Immature natural killer cell (primary cell): ENCODE measurements at regions not wholly inside any gene's neighbourhood (a gene's known extent, or its start where the extent isn't known, plus 50 kb on each side); places are given as distances from the start of the nearest gene placed in this dataset.
A peak's percentile ranks its signal among the peaks of the same experiment; 100 is the strongest.

ENCODE experiments used
- DNase-seq, 3 donors: peaks; one replicate each; pipeline ENCODE4 v3.0.0; 2022; ENCODE audit warnings: mixed read lengths in 1 of 3
- H3K27ac Mint-ChIP-seq, 6 donors: one replicate each; pipeline ENCODE4 v1.8.0; 2020; ENCODE audit warnings: mixed read lengths in 6 of 6, mild to moderate bottlenecking in 5 of 6, inconsistent platforms in 4 of 6, moderate library complexity in 3 of 6
- H3K27me3 Mint-ChIP-seq, 3 donors: one replicate each; pipeline ENCODE4 v1.8.0; 2020 to 2021; ENCODE audit warnings: low read depth in 3 of 3, mild to moderate bottlenecking in 3 of 3, mixed read lengths in 3 of 3, moderate library complexity in 3 of 3, inconsistent platforms in 1 of 3
- H3K36me3 Mint-ChIP-seq, 3 donors: one replicate each; pipeline ENCODE4 v1.8.0; 2020; ENCODE audit warnings: mixed read lengths in 3 of 3, inconsistent platforms in 2 of 3, mild to moderate bottlenecking in 2 of 3
- H3K4me1 Mint-ChIP-seq, 2 donors: one replicate each; pipeline ENCODE4 v1.8.0; 2020; ENCODE audit warnings: inconsistent platforms in 2 of 2, mild to moderate bottlenecking in 2 of 2, mixed read lengths in 2 of 2, moderate library complexity in 1 of 2
- H3K4me3 Mint-ChIP-seq, 5 donors: one replicate each; pipeline ENCODE4 v1.8.0; 2020; ENCODE audit warnings: mild to moderate bottlenecking in 5 of 5, mixed read lengths in 5 of 5, inconsistent platforms in 3 of 5, moderate library complexity in 3 of 5
- H3K9me3 Mint-ChIP-seq, 6 donors: one replicate each; pipeline ENCODE4 v1.8.0; 2020; ENCODE audit warnings: mild to moderate bottlenecking in 6 of 6, mixed read lengths in 6 of 6, inconsistent platforms in 4 of 6, moderate library complexity in 3 of 6

DNA sequence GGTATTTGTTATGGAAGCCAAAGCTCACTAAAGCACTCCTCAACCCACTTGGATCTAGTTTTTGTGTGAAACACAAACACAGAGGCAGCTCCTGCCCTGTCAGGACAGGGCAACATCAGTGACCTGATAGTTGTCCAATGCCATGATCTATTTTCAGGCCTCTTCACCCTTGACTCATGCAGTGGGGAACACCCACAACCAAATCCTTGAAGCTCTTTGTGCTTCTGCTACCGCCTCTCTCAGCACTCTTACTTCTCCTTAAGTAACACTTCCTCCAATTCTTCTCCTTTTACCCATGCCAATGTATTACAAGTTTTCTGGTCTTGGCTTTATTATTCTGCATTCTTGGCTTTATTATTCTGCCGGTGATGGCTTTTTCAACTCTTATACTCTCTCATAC lies 425.3 kb downstream of the INHBA start:
- Mint-ChIP-seq H3K27me3 (peaks cover 0 to 2% (median 2%) of the 10 kb centered on the region in 3 donors), H3K9me3 (peaks cover 3 to 28% (median 5%) of the 10 kb centered on the region in 6 donors), H3K4me1 (no peaks in the 10 kb centered on the region), H3K36me3 (peaks cover 0 to 3% (median 3%) of the 10 kb centered on the region in 3 donors), H3K27ac (no peak overlapping the region), H3K4me3 (no peak overlapping the region)
- DNase-seq = no peak

DNA sequence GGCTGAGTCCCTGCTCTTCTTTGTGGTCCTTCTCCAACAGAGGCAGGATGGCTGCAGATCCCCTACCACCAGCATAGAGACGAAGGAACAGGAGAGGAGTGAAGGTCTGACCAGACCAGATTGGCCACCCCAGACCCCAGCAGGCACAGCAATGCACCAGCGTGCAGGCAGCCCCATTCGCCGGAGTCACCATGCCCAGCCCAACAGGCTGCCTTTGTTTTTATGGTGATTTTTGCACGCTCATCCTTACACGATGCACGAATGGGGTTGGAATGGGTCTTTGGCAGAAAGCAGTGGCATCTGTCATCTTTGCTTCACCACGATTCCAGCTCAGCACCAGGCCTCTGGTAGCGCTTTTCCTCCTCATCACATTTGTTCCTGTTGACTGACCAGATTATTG lies 427.6 kb downstream of the INHBA start:
- H3K36me3 Mint-ChIP-seq = no peaks in the 10 kb centered on the region
- H3K27ac Mint-ChIP-seq = no peak overlapping the region
- no peak for DNase-seq
- H3K4me3 Mint-ChIP-seq = no peak overlapping the region
- H3K4me1 Mint-ChIP-seq = no peaks in the 10 kb centered on the region
- peaks cover 2 to 19% (median 3%) of the 10 kb centered on the region in 6 donors for H3K9me3 Mint-ChIP-seq
- H3K27me3 Mint-ChIP-seq = no peaks in the 10 kb centered on the region

DNA sequence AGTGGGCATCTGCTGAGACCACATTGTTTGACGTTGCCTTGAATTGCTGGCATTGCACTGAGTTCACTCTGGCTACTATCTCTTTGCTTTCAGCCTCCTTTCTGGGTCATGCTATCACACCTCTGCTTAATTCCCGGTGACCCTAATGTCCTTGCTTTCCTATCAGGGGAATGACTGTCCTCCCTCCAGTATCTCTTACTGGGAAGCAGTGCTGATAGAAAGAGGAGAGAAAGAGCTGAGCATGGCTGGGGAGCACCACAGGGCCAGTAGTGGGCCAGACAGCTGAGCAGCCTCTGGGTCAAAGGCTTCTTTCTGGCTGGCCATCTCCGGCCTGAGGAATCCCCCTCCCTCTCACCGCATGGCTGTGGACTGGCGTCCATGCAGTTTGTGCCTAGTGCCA lies 428.7 kb downstream of the INHBA start:
- H3K4me3 Mint-ChIP-seq = no peak overlapping the region
- no peak for DNase-seq
- no peaks in the 10 kb centered on the region for H3K27me3 Mint-ChIP-seq
- H3K9me3 Mint-ChIP-seq = peaks cover 2 to 19% (median 3%) of the 10 kb centered on the region in 6 donors
- H3K27ac Mint-ChIP-seq = no peak overlapping the region
- H3K4me1 Mint-ChIP-seq = no peaks in the 10 kb centered on the region
- H3K36me3 Mint-ChIP-seq = no peaks in the 10 kb centered on the region

DNA sequence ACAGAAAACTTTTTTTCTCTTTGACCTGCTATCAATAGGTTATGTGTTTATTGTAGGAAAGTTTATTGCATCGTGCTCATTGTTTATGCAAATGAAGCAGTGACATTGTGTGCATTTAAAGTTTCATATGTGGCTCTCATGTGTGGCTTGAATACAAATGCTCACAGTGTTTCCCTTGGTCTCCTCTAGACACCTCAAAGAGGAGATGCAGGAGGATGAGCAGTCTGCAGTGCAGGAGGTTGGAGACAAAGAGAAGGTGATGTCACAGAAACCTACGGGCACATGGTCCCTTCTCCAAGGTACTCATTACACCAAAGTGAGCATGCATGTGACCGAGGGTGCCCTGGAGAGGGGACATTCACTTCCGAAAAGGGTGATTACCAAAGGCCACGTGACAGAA lies 430.2 kb downstream of the INHBA start:
- Mint-ChIP-seq H3K36me3 (no peaks in the 10 kb centered on the region), H3K9me3 (peaks cover 2 to 14% (median 5%) of the 10 kb centered on the region in 6 donors), H3K27ac (no peak overlapping the region), H3K4me3 (no peak overlapping the region), H3K4me1 (no peaks in the 10 kb centered on the region), H3K27me3 (no peaks in the 10 kb centered on the region)
- no peak for DNase-seq

DNA sequence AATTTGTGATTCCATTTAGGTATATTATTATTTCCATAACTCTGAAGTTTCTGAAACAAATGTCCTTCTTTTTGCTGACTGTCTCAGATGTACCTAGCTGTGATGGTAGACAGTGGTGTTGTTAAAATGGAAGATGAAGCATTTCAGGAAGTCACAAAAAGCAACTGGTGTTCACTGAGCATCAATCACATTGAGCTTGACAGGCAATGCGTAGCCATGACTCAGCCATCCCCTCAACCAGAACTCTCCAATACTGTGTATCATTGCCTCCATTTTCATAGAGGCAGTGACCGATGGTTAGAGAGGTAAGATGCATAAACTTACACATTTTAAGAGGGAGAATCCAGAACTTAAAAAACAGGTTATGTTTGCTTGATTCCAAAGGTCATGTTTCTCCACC lies 434.0 kb downstream of the INHBA start:
- Mint-ChIP-seq H3K36me3 (no peaks in the 10 kb centered on the region), H3K27me3 (no peaks in the 10 kb centered on the region), H3K9me3 (peaks cover 0 to 16% (median 7%) of the 10 kb centered on the region in 6 donors), H3K4me1 (no peaks in the 10 kb centered on the region), H3K27ac (no peak overlapping the region), H3K4me3 (no peak overlapping the region)
- DNase-seq = no peak

DNA sequence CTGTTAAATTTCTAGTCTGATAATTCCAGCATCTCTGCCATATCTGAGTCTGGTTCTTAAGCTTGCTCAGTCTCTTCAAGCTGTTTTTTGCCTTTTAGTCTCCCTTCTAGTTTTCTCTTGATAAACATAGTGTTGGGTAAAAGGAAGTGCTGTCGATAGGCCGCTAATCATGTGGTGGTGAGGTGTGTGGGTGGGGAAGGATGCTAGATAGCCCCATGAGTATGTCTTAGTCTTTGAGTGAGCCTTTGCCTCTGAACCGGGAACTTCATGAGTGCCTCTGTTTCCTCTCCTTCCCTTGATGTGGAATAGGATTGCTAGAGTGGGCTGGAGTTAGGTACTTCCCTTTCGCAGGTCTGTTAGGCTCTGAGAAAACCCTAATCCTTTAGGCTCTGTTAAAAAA lies 441.8 kb downstream of the INHBA start:
- Mint-ChIP-seq H3K27me3 (peaks cover 0 to 2% (median 0%) of the 10 kb centered on the region in 3 donors), H3K36me3 (no peaks in the 10 kb centered on the region), H3K9me3 (peaks cover 3 to 22% (median 6%) of the 10 kb centered on the region in 6 donors), H3K27ac (no peak overlapping the region), H3K4me1 (no peaks in the 10 kb centered on the region), H3K4me3 (no peak overlapping the region)
- DNase-seq = no peak

DNA sequence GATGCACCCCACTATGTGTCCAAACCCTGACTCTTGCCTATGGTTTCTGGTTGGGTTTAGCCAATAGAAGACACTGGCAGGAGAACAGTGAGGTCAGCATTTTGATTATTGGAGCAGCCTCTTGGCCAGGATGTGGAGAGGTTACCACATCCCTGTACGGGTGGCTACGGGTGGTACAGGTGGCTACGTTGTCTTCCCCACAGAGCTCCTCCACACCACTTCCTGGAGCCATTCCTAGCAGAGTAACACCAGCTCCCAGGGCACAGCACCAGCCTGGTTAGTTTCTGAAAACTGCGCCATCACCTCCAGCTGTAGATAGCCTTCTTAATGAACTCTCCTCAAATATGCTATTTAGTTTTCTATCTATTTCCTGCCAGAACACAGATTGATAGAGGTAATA lies 445.2 kb downstream of the INHBA start:
- Mint-ChIP-seq H3K4me3 (no peak overlapping the region), H3K9me3 (peaks cover 2 to 29% (median 6%) of the 10 kb centered on the region in 6 donors), H3K27me3 (peaks cover 0 to 2% (median 1%) of the 10 kb centered on the region in 3 donors), H3K4me1 (no peaks in the 10 kb centered on the region), H3K27ac (no peak overlapping the region), H3K36me3 (no peaks in the 10 kb centered on the region)
- peak in 1 of 3 donors; percentile 2 for DNase-seq

DNA sequence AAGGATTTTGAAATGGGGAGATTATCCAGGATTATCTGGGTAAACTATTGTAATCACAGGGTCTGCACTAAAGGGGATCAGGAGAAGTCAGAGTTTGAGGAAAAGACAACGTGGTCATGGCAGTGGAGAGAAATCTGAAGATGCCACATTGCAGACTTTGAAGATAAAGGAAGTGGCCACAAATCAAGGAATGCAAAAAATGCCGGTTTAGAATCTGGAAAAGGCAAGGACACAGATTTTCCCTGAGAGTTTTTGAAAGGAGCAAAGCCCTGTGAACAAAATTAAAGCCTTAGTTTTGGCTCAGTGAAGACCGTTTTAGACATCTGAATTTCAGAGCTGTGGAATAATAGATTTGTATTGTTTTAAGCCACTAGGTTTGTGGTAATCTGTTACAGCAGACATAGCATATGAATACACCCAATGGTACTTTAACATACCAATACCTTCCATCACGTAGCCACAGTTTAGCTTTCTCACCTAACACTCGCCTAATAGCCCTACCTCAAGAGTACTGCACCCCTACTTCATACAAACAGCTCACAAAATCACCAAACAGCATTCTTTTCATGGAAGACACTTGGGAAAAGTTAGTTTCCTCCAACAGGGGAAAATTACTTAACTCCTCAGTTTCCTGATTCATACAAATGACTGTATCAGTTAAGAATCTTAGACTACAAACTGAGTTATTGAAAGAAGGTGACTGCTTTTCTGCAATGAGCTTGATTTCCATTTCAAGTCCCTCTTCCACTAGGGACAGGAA lies 446.5 kb downstream of the INHBA start:
- Mint-ChIP-seq H3K27me3 (peaks cover 0 to 3% (median 2%) of the 10 kb centered on the region in 3 donors), H3K27ac (no peak overlapping the region), H3K9me3 (peaks cover 2 to 29% (median 7%) of the 10 kb centered on the region in 6 donors), H3K36me3 (no peaks in the 10 kb centered on the region), H3K4me3 (no peak overlapping the region), H3K4me1 (no peaks in the 10 kb centered on the region)
- no peak for DNase-seq

DNA sequence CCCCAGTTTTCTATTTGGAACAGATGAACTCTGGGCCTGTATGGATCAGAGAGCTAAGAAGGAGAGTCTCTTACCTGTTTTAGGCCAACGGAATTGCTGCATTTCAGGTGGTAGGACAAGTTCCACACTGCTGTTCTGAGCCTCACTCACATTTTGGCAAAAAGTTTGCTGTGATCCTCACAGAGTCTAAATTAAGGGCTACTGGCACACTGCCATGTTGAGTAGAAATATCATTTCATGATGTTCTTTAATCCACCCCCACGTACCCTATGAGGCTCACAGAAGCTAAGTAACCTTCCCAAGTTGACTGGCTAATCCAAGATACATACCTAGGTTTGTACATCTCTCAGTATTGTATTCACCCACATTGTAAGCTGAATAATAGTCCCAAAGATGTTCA lies 447.2 kb downstream of the INHBA start:
- no peak for DNase-seq
- H3K9me3 Mint-ChIP-seq = peaks cover 0 to 24% (median 9%) of the 10 kb centered on the region in 6 donors
- H3K4me1 Mint-ChIP-seq = no peaks in the 10 kb centered on the region
- H3K4me3 Mint-ChIP-seq = no peak overlapping the region
- H3K36me3 Mint-ChIP-seq = no peaks in the 10 kb centered on the region
- no peak overlapping the region for H3K27ac Mint-ChIP-seq
- H3K27me3 Mint-ChIP-seq = peaks cover 0 to 3% (median 1%) of the 10 kb centered on the region in 3 donors

DNA sequence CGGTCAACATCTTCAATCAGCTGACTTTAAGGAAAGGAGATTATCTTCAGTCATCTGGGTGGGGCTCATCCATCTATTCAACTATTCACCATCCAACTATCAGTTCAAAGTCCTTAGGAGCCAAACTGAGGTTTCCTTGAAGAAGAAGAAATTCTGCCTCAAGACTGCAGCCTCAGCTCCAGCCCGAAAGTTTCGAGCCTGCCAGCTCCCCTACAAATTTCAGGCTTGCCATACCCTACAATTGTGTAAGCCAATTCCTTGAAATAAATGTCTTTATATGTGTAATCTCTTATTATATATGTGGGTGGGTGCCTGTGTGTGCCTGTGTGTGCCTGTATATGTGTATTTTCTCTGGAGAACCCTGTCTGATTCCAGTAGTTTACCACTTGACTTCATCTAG lies 447.8 kb downstream of the INHBA start:
- no peak for DNase-seq
- Mint-ChIP-seq H3K4me1 (no peaks in the 10 kb centered on the region), H3K27ac (no peak overlapping the region), H3K9me3 (peaks cover under 1 to 21% (median 10%) of the 10 kb centered on the region in 6 donors), H3K36me3 (no peaks in the 10 kb centered on the region), H3K27me3 (peaks cover 0 to 3% (median 0%) of the 10 kb centered on the region in 3 donors), H3K4me3 (no peak overlapping the region)

DNA sequence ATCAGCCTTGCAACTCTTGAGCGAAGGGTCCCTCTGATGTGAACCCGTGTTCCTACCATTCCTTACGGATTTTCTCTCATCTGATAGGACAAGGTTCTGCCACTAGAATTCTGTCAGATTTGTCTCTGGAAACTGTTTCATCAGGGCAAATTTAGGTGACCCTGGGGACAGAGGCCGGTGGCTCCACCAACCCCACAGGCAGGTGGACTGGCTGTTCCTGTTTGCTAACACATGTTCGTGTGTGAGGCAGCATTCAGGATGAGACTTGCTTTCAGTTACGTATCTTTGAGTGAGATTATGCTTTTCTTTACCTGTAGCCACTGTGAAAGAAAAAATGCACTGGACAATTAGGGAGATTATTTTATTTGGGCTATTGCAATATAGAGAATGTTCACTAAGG lies 449.9 kb downstream of the INHBA start:
- H3K27me3 Mint-ChIP-seq = peaks cover 0 to 3% (median 0%) of the 10 kb centered on the region in 3 donors
- no peak for DNase-seq
- peaks cover 2 to 15% (median 9%) of the 10 kb centered on the region in 6 donors for H3K9me3 Mint-ChIP-seq
- H3K36me3 Mint-ChIP-seq = no peaks in the 10 kb centered on the region
- no peak overlapping the region for H3K4me3 Mint-ChIP-seq
- no peaks in the 10 kb centered on the region for H3K4me1 Mint-ChIP-seq
- no peak overlapping the region for H3K27ac Mint-ChIP-seq

DNA sequence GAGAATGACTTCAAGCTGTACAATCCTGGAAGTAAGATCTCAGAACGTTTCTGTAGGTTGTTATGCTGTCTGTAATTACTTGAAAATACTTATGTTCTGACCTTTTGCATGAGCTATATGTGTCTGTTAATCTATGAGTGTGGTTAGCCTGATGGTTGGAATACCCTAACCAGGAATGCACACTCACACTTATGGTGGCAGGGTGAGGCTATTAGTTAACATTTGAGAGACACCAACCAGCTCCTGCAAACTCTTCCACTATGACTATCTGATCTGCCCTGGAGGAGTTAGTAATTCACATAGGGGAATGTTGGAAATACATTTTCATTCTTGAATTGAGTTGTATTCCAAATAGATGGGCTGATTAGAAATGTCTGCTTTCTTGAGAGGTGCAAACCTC lies 450.3 kb downstream of the INHBA start:
- no peaks in the 10 kb centered on the region for H3K36me3 Mint-ChIP-seq
- no peak for DNase-seq
- no peak overlapping the region for H3K4me3 Mint-ChIP-seq
- no peak overlapping the region for H3K27ac Mint-ChIP-seq
- peaks cover 0 to 3% (median 0%) of the 10 kb centered on the region in 3 donors for H3K27me3 Mint-ChIP-seq
- H3K4me1 Mint-ChIP-seq = no peaks in the 10 kb centered on the region
- peaks cover 2 to 16% (median 10%) of the 10 kb centered on the region in 6 donors for H3K9me3 Mint-ChIP-seq

DNA sequence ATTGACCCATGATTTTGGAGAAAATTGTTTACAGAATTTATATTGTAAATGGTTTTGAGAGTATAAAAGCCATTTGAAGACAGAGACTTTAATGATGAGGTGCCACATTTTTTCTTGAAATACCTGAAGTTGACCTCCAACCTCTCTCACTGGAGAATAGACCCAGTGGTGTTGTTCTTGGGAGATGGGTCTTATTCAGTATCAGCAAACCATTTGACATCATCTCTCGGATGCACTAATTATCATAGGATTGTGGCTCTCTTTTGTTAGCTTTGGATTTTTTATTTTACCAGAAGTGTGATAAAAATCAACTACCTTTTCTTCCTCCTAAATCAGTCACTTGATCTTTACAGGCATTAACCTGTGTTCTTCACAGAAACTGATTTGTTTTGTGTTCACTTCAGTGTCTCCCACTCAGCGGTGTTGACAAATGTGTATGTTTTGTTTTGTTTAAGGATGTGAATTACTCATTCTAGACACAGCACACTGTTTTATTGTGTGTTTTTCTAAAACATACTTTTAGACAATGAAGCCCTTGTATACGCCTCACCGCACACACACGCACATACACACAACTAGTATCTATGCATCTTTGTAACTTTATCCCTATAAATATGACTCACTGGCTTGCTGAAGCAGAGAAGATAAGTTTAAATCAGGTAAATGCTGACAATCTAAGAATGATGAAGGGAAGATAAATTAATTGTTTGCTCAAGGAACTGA lies 455.6 kb downstream of the INHBA start:
- H3K27ac Mint-ChIP-seq = no peak overlapping the region
- no peaks in the 10 kb centered on the region for H3K4me1 Mint-ChIP-seq
- peaks cover 0 to 1% (median 0%) of the 10 kb centered on the region in 3 donors for H3K27me3 Mint-ChIP-seq
- no peaks in the 10 kb centered on the region for H3K36me3 Mint-ChIP-seq
- H3K4me3 Mint-ChIP-seq = no peak overlapping the region
- peaks cover 4 to 20% (median 7%) of the 10 kb centered on the region in 6 donors for H3K9me3 Mint-ChIP-seq
- DNase-seq = no peak

DNA sequence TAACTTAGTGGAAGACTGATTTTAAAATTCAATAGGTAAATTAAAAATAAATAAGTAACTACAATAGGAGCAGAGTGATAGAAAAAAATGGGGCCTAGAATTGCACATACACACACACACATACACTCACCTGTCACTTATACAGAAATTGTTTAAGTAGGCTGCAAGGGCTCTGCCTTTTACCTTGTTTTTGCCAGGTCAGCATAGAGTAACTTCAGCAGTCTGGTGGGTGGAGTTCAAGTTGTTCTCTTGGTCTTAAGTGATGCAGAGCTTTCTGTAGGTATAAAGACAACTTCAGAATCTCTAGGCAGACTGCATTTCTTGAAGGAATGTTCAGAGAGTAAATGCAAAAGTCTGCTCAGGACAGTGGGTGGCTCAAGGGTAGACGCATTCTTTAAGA lies 457.0 kb downstream of the INHBA start:
- peaks cover 2 to 27% (median 6%) of the 10 kb centered on the region in 6 donors for H3K9me3 Mint-ChIP-seq
- DNase-seq = no peak
- H3K36me3 Mint-ChIP-seq = no peaks in the 10 kb centered on the region
- no peak overlapping the region for H3K4me3 Mint-ChIP-seq
- H3K27ac Mint-ChIP-seq = no peak overlapping the region
- H3K27me3 Mint-ChIP-seq = no peaks in the 10 kb centered on the region
- H3K4me1 Mint-ChIP-seq = no peaks in the 10 kb centered on the region
